WTC11 (cell line): ENCODE measurements at regions not wholly inside any gene's neighbourhood (a gene's known extent, or its start where the extent isn't known, plus 50 kb on each side); places are given as distances from the start of the nearest gene placed in this dataset.

ENCODE experiments used
- ATAC-seq: fragments of 200-7000 bp; cut with Tn5 transposase; 2 replicates; pipeline ENCODE4 v1.10.0; 2021; ENCODE audit warnings: mild to moderate bottlenecking, moderate library complexity
- CTCF ChIA-PET: fragments of 300-600 bp; sonication (Branson Sonifier 250); formaldehyde crosslinking; loops from one replicate; lab custom pipeline; 2021; ENCODE audit warnings: antibody characterized with exemption; lab: Charles Lee
- POLR2A ChIA-PET: fragments of 350-600 bp; sonication (Branson Sonifier 250); formaldehyde crosslinking; loops from one replicate; lab custom pipeline; 2021; ENCODE audit warnings: antibody characterized with exemption; lab: Charles Lee
- DNase-seq: peaks from one replicate; pipeline ENCODE4 v3.0.0; 2021; ENCODE audit warnings: low spot score
- H3K27ac Mint-ChIP-seq: 2 replicates; pipeline ENCODE4 v1.8.0; 2021; ENCODE audit warnings: mixed read lengths
- H3K27me3 Mint-ChIP-seq: 2 replicates; pipeline ENCODE4 v1.8.0; 2021; ENCODE audit warnings: low read depth, mild to moderate bottlenecking, moderate library complexity, mixed read lengths
- H3K36me3 Mint-ChIP-seq: 2 replicates; pipeline ENCODE4 v1.8.0; 2021; ENCODE audit warnings: mixed read lengths
- H3K4me1 Mint-ChIP-seq: 2 replicates; pipeline ENCODE4 v1.8.0; 2022; ENCODE audit warnings: mixed read lengths
- H3K4me3 Mint-ChIP-seq: 2 replicates; pipeline ENCODE4 v1.8.0; 2021; ENCODE audit warnings: mild to moderate bottlenecking, moderate library complexity, mixed read lengths
- H3K9me3 Mint-ChIP-seq: 2 replicates; pipeline ENCODE4 v1.8.0; 2021; ENCODE audit warnings: mixed read lengths
- CTCF ChIP-seq: fragments of 200-600 bp; IDR thresholded peaks from 2 replicates; pipeline ENCODE4 v1.8.0; 2022; ENCODE audit warnings: antibody characterized with exemption
- FOXP1 ChIP-seq: sonication (generic); formaldehyde crosslinking; IDR thresholded peaks from 2 replicates; pipeline ENCODE4 v1.8.0; 2022; ENCODE audit warnings: missing genetic modification reagents, mild to moderate bottlenecking, moderate library complexity, borderline replicate concordance
- GRHL2 ChIP-seq: fragments of 250-450 bp; sonication (Bioruptor Pico); IDR thresholded peaks from 2 replicates; pipeline ENCODE4 v1.8.0; 2022; ENCODE audit warnings: mild to moderate bottlenecking, moderate library complexity; ENCODE audit not compliant: insufficient replicate concordance, severe bottlenecking
- MXD4 ChIP-seq: fragments of 250-450 bp; sonication (Bioruptor Pico); IDR thresholded peaks from 2 replicates; pipeline ENCODE4 v1.8.0; 2021; ENCODE audit warnings: mild to moderate bottlenecking, moderate library complexity, borderline replicate concordance
- RELA ChIP-seq: sonication (generic); formaldehyde crosslinking; IDR thresholded peaks from 2 replicates; pipeline ENCODE4 v1.8.1; 2022; ENCODE audit warnings: missing genetic modification reagents, mild to moderate bottlenecking, borderline replicate concordance
- RORB ChIP-seq: fragments of 250-450 bp; sonication (Bioruptor Pico); IDR thresholded peaks from 2 replicates; pipeline ENCODE4 v1.9.0; 2021; ENCODE audit warnings: mild to moderate bottlenecking
- ZBTB43 ChIP-seq: sonication (generic); formaldehyde crosslinking; IDR thresholded peaks from 2 replicates; pipeline ENCODE4 v1.8.1; 2023; ENCODE audit warnings: mild to moderate bottlenecking, missing genetic modification reagents
- ZMAT4 ChIP-seq: fragments of 250-450 bp; sonication (Bioruptor Pico); IDR thresholded peaks from 2 replicates; pipeline ENCODE4 v1.9.0; 2021; ENCODE audit warnings: mild to moderate bottlenecking
- TF ChIP-seq, protein P1 (sequence below): fragments of 250-450 bp; sonication (Bioruptor Pico); IDR thresholded peaks from 2 replicates; pipeline ENCODE4 v2.1.2; 2022; ENCODE audit warnings: mild to moderate bottlenecking, moderate library complexity
- TF ChIP-seq, protein P2 (sequence below): sonication (generic); formaldehyde crosslinking; IDR thresholded peaks from 2 replicates; pipeline ENCODE4 v1.8.0; 2022; ENCODE audit warnings: mild to moderate bottlenecking, missing genetic modification reagents
- TF ChIP-seq, protein P3 (sequence below): fragments of 250-450 bp; sonication (Bioruptor Pico); IDR thresholded peaks from 2 replicates; pipeline ENCODE4 v1.8.0; 2021; ENCODE audit warnings: mild to moderate bottlenecking

DNA sequence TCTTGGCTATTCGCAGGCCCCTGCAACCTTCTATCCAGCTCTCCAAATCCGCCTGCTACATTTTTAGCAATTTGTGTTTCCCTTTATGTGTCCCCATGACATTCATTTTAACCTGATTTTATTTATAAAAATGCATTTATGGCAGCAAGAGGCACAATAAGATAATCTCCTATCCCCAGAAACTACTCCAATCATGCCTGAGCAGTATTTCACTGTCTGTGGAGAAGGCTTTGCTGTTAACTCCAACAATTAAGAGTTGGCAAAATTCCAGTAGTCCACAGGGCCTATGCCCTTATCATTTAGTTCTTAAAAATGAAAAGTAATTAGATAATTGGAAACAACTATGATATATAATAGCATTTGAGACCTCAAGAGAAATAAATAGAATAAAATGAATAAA lies 462.4 kb downstream of the TRHDE start:
- Mint-ChIP-seq H3K27ac (no peak overlapping the region), H3K27me3 (no peaks in the 10 kb centered on the region), H3K4me1 (no peaks in the 10 kb centered on the region), H3K36me3 (no peaks in the 10 kb centered on the region), H3K9me3 (no peaks in the 10 kb centered on the region), H3K4me3 (no peak overlapping the region)
- ATAC-seq (no peak), DNase-seq (no peak)
- ChIA-PET POLR2A (no interaction called here), CTCF (no interaction called here)
- no peak for TF ChIP-seq GRHL2 (CRISPR knock-in tag)
- TF ChIP-seq, protein P1, sequence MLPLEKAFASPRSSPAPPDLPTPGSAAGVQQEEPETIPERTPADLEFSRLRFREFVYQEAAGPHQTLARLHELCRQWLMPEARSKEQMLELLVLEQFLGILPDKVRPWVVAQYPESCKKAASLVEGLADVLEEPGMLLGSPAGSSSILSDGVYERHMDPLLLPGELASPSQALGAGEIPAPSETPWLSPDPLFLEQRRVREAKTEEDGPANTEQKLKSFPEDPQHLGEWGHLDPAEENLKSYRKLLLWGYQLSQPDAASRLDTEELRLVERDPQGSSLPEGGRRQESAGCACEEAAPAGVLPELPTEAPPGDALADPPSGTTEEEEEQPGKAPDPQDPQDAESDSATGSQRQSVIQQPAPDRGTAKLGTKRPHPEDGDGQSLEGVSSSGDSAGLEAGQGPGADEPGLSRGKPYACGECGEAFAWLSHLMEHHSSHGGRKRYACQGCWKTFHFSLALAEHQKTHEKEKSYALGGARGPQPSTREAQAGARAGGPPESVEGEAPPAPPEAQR (CRISPR knock-in tag): no peak
- TF ChIP-seq MXD4 (CRISPR knock-in tag): no peak
- TF ChIP-seq RELA (CRISPR knock-in tag): no peak
- TF ChIP-seq ZBTB43 (CRISPR knock-in tag): no peak

DNA sequence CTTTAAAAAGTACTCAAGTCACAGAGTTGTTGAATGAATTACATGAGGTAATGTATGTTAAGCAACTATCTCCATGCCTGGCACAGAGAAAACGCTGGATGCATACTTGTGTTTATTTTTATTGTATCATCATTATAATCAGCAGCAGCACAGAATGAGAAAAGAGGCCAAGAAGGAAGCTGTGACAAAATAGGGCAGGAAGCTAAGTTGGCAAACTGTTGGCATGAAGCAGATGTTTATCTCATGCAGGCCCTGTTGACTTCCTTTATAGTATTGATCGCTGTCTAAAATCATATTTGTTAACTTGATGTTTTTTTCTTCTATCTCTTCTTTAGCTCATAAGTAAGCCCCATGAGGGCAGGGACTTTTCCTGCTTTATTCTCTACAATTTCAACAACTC lies 466.6 kb downstream of the TRHDE start:
- peaks cover 28% of the 10 kb centered on the region for H3K36me3 Mint-ChIP-seq
- TF ChIP-seq RORB (CRISPR knock-in tag): no peak
- CTCF ChIA-PET: no interaction called here
- POLR2A ChIA-PET: no interaction called here
- H3K4me3 Mint-ChIP-seq: no peak overlapping the region
- no peaks in the 10 kb centered on the region for H3K4me1 Mint-ChIP-seq
- peaks cover 30% of the 10 kb centered on the region for H3K9me3 Mint-ChIP-seq
- ATAC-seq (no peak), DNase-seq (no peak)
- peaks cover 3% of the 10 kb centered on the region; the same call in 1 of the 2 replicates for H3K27me3 Mint-ChIP-seq
- no peak overlapping the region for H3K27ac Mint-ChIP-seq

DNA sequence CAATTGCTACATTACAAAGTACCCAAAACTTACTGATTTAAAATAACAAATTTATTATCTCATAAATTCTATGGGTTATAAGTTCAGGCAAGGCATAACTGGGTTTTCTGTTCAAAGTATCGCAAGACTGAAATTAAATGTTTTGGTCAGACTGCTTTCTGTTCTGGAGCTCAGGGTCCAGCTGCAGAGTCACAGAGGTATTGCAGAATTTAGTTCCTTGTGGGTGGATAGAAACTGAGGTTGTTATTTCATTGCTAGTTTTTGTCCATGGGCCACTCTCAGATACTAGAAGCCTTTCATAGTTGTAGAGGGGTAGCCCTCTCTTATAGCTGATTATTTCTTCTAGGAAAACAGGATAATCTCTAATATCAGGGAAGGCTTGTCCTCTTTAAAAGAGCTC lies 467.9 kb downstream of the TRHDE start:
- DNase-seq (no peak), ATAC-seq (no peak)
- H3K36me3 Mint-ChIP-seq: peaks cover 36% of the 10 kb centered on the region
- H3K27me3 Mint-ChIP-seq: peaks cover 3% of the 10 kb centered on the region; the same call in 1 of the 2 replicates
- ChIA-PET POLR2A (no interaction called here), CTCF (no interaction called here)
- no peaks in the 10 kb centered on the region for H3K4me1 Mint-ChIP-seq
- no peak overlapping the region for H3K4me3 Mint-ChIP-seq
- TF ChIP-seq FOXP1 (CRISPR knock-in tag): no peak
- TF ChIP-seq, protein P2, sequence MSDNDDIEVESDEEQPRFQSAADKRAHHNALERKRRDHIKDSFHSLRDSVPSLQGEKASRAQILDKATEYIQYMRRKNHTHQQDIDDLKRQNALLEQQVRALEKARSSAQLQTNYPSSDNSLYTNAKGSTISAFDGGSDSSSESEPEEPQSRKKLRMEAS (CRISPR knock-in tag): no peak
- peaks cover 40% of the 10 kb centered on the region for H3K9me3 Mint-ChIP-seq
- no peak overlapping the region for H3K27ac Mint-ChIP-seq

GRCh38 chr12:72742568-72742967 lies 470.4 kb downstream of the TRHDE start:
- ATAC-seq (no peak), DNase-seq (no peak)
- H3K4me3 Mint-ChIP-seq: no peak overlapping the region
- H3K4me1 Mint-ChIP-seq: no peaks in the 10 kb centered on the region
- H3K27ac Mint-ChIP-seq: no peak overlapping the region
- peaks cover 43% of the 10 kb centered on the region for H3K9me3 Mint-ChIP-seq
- TF ChIP-seq, protein P3, sequence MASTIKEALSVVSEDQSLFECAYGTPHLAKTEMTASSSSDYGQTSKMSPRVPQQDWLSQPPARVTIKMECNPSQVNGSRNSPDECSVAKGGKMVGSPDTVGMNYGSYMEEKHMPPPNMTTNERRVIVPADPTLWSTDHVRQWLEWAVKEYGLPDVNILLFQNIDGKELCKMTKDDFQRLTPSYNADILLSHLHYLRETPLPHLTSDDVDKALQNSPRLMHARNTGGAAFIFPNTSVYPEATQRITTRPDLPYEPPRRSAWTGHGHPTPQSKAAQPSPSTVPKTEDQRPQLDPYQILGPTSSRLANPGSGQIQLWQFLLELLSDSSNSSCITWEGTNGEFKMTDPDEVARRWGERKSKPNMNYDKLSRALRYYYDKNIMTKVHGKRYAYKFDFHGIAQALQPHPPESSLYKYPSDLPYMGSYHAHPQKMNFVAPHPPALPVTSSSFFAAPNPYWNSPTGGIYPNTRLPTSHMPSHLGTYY (CRISPR knock-in tag): no peak
- TF ChIP-seq ZMAT4 (CRISPR knock-in tag): no peak
- TF ChIP-seq CTCF: no peak
- peaks cover 36% of the 10 kb centered on the region for H3K36me3 Mint-ChIP-seq
- ChIA-PET CTCF (no interaction called here), POLR2A (no interaction called here)
- peaks cover 3% of the 10 kb centered on the region; the same call in 1 of the 2 replicates for H3K27me3 Mint-ChIP-seq
